DOHH2 (cell line): ENCODE measurements at regions not wholly inside any gene's neighbourhood (a gene's known extent, or its start where the extent isn't known, plus 50 kb on each side); places are given as distances from the start of the nearest gene placed in this dataset.
"Not testable (repeated sequence)": the region's sequence is repeated elsewhere in the genome, so short reads cannot be mapped to it uniquely, and the experiment has no call there.

Experiments used
- CTCF ChIP-seq: fragments of 200-600 bp; sonication (generic); IDR thresholded peaks from one replicate; pipeline ENCODE4 v1.5.1; 2014; ENCODE audit warnings: antibody characterized with exemption, mild to moderate bottlenecking, low read depth, low read length; ENCODE audit not compliant: poor library complexity, severe bottlenecking
- EZH2phosphoT487 ChIP-seq: fragments of 200-600 bp; sonication (generic); IDR thresholded peaks from 2 replicates; pipeline ENCODE4 v1.6.1; 2017; ENCODE audit warnings: borderline replicate concordance, mild to moderate bottlenecking, antibody characterized with exemption, low read length, moderate library complexity, mixed read lengths

- TF ChIP-seq CTCF, EZH2phosphoT487: not testable (repeated sequence)
Observed at GRCh38 chr15:20265710-20266109, 275.9 kb downstream of the GOLGA6L6 start.
